Fibroblast of skin of right quadriceps (primary cell): ENCODE measurements at regions not wholly inside any gene's neighbourhood (a gene's known extent, or its start where the extent isn't known, plus 50 kb on each side); places are given as distances from the start of the nearest gene placed in this dataset.

ENCODE experiments used
- DNase-seq: peaks from one replicate; pipeline ENCODE4 v3.0.0-alpha.2; 2013

DNA sequence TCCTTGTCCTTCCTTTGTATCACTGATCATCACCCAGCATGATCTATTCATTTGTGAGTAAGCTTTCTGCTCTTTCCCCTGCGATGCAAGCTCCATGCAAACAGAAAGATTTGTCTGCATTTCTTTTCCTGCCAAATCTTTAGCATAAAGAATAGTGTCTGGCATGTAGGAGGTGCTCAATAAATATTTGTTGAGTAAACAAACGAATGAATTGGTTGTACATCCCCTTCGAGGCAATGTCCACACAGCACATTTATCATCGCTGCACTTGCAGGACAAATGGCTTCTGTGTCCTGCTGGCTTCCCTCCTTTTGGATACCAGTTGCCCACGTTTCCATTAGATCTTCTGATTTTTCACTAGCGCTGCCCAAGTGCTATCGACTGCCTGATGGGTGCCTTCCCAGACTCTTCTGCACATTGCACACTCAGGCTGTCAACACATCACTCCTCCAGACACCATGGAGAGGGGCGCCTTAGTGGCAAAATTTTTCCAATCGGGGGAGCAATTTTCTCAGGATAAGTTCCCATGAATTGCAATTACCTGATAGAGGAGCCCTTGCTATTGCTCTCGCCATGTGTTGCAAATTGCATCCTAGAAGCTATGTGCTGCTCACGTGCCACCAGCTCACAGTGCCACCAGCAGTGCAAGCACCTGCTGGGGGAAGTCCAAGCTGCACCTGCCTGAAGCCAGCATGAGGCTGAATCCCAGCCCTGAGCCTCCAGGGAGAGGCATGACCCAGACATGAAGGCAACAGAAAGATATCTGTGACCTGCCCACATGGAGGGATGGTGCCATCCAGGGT is 206.6 kb downstream of the KIF26A start:
- DNase-seq: no peak

DNA sequence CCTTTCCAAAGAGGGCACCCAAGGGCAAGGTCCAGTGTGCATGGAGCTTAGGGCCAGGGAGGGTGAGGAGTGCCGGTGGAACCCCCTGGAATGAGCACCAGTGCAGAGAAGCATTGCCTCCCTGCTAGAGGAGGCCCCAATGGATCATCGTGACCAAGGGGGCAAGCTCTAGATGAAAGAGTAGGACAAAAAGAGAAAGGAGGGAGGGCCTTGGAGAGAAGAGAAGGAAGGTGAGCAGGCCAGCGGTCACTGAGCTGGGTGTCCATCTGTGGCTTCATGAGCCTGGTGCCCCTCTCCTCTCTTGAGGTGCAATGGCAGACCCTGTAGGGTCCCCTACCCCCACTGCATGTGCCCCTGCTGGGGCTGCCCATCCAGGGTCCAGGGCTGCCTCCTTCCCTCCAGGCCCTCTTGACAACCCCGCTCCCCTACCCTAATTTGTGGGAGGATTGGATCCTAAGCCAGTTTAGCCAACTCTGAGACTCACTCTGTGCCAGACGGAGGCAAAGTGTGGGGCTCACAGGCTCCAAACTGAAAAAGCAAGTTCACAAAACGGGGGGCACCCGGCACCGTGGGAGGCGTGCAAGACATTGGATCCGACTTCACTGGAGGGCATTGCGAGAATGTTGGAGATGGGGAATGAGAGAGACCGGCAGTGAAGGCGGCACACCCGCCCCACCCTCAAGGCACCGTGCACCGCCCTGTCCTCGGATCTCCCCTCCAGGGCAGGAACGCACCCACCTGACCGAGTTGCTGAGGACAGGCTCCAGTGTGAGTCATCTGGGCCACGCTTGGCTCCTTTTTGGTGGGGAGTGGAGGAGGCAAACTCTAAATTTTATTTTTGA is 207.5 kb downstream of the KIF26A start:
- no peak for DNase-seq

GRCh38 chr14:104346608-104347007 is 208.2 kb downstream of the KIF26A start:
- DNase-seq: no peak

DNA sequence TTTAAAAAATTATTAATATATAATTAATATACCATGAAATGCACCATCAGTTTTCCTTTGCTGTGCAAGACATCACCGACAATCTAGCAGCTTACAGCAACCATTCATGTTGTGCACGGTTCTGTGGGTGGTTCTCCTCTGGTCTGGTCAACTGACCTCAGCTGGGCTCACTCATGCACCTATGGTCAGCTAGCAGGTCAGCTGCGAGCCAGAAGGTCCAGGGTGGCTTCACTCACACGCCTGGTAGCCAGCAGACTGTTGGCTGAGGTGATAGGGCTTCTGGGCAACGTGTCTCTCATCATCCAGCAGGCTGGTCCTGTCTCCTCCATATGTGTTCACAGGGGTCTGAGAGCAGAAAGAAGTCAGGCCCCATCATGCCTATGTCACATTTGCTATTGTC is 210.4 kb downstream of the KIF26A start:
- DNase-seq: no peak

- no peak for DNase-seq
These were observed 211.6 kb downstream of the KIF26A start for GRCh38 chr14:104349950-104350349.

GRCh38 chr14:104350463-104351185 is 212.2 kb downstream of the KIF26A start:
- no peak for DNase-seq

DNA sequence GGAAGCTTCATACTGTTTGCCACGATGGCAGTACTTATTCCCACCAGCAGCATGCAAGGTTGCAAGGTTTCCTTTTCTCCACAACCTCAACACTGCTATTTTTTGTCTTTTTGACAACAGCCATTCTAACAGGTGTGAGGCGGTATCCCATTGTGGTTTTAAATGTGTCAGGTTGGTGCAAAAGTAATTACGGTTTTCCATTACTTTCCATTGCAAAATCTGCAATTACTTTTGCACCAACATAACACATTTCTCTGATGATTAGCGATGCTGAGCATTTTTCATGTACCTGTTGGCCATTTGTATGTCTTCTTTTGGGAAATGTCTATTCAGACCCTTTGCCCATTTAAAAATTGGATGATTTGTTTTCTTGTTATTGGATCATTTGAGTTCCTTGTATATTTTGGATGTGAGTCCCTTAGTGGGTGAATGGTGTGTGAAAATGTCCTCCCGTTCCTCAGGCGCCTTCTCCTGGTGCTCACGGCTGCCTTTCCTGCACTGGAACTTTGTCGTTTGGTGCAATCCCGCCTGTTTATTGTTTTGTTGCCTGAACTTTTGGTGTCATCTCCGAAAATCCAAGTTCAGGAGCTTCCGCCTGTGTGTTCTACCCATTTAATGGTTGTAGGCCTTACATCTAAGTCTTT is 213.6 kb downstream of the KIF26A start:
- DNase-seq: no peak

DNA sequence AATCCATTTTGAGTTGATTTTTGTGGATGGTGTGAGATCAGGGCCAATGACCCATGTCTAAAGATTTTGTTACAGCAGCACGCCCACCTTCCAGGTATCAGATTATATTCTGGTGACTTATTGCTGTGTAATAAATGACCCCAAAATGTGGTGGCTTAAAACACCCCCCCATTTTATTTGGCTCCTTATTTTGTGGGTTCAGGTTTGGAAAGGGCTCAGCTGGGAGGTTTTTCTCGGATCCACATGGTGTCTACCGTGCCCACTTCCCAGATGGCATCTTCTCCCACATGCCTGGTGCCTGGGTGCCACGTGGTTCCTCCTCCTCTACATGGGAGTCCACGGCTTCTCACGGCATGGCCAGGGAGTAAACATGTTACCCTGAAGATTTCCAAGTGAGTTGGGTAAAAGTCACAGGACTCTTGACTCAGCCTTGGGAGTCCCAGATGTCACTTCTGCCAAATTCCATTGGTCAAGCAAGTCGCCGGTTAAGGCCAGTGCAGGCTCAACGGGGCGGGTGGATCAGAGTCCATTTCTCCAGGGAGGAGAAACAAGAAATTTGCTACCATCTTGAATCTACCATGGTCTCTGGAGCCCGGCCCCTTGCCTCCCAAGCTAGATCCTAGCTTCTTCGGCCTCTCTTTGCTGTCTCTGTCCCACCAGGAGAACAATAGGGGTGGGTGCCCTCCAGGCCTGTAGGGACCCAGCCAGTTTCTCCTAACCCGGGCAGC is 214.3 kb downstream of the KIF26A start:
- DNase-seq: no peak

DNA sequence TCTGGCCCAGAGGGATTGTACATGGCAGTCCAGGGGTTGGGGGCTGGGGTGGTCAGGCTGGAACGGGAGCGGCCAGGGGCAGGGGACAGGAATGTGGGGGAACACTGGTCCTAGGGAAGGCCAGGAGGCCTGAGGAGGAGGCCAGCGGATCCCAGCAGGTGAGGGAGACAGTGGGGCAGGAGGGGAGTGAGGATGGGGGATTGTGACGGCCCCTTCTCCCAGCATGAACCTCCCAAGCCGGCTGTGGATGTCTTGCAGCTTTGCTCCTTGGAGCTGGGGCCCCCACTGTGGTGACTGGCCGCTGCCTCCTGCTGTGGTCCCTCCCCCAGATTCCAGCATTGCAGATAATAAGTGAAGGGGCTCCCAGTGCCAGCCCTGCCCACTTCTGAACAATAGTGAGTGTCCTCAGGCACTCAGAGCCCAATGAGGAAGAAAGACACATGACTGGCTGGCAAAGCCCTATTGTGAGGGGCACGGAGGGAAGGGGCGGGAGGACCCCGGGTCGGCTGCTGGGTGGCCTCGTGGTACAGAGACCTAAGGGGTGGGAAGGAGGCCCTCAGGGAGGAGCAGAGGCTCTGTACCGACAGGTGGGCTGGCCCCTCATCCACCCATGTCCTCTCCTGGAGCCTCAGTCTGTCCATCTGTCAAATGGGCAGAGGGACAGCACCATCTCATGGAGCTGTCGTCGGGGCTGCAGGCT is 215.0 kb downstream of the KIF26A start:
- DNase-seq: no peak

GRCh38 chr14:104353921-104354701 is 215.7 kb downstream of the KIF26A start:
- no peak for DNase-seq

DNA sequence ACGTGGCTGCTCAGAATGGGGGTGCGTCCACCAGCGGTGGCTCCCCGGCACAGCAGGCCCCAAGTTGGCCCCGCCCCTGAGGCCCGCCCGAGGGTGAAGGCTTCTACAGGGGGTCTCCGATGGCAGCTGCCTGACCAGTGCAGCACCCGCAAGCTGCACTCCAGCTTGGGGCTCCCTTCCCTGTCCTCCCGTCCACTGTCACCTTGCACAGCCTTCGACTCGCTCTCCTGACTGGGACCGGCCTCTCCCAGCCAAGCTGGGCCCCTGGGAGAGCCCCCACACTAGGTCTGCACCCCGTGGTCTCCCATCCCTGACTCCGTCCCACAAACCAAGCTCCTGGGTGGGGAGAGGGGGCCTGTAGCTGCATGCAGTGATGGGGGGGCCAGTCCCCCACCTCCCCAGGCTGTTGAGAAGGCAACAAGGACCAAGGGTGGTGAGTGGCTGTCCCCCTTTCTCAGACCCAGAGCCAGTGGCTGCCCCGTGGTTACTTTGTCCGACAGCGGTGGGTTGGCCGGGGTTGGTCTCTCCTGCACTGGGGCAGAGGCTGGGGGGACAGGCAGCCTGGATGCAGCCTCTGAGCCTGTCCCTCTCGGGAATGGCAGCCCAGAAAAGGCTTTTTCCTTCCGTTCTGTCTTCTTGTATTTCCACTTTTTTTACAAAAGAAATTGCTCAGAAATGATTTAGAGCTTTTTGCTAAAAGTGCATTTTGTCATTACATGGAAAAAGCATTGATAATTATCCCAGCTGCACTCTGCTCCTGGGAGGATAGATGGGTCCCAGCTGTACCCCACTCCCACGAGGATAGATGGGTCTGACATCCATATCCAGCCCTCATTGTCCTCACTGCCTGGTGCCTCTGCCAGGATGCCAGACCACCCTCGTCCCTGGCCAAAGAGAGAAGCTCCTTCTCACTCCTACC is 217.0 kb downstream of the KIF26A start:
- DNase-seq: no peak

GRCh38 chr14:104356020-104356737 is 217.8 kb downstream of the KIF26A start:
- no peak for DNase-seq

GRCh38 chr14:104356738-104357688 is 218.6 kb downstream of the KIF26A start:
- no peak for DNase-seq

GRCh38 chr14:104357689-104358527 is 219.5 kb downstream of the KIF26A start:
- no peak for DNase-seq

- DNase-seq: no peak
These were observed 220.3 kb downstream of the KIF26A start for GRCh38 chr14:104358528-104359300.
